SKM-1 (cell line): ENCODE measurements at regions not wholly inside any gene's neighbourhood (a gene's known extent, or its start where the extent isn't known, plus 50 kb on each side); places are given as distances from the start of the nearest gene placed in this dataset.
"Not testable (repeated sequence)": the region's sequence is repeated elsewhere in the genome, so short reads cannot be mapped to it uniquely, and the experiment has no call there.

Experiments
- DNase-seq: peaks from one replicate; lab custom pipeline; 2025; ENCODE audit not compliant: unreplicated experiment; lab: John Stamatoyannopoulos, UW

GRCh38 chr3:30426293-30426993 lies 180.0 kb upstream of the TGFBR2 start:
- DNase-seq = no peak

- DNase-seq = no peak
Observed at GRCh38 chr3:30428251-30428650, 178.2 kb upstream of the TGFBR2 start.

GRCh38 chr3:30435861-30436331 lies 170.5 kb upstream of the TGFBR2 start:
- DNase-seq = no peak

GRCh38 chr3:30437171-30437601 lies 169.2 kb upstream of the TGFBR2 start:
- DNase-seq = no peak

- DNase-seq = no peak
Observed at GRCh38 chr3:30438126-30438525, 168.3 kb upstream of the TGFBR2 start.

GRCh38 chr3:30439451-30440053 lies 166.8 kb upstream of the TGFBR2 start:
- no peak for DNase-seq

GRCh38 chr3:30440147-30440604 lies 166.2 kb upstream of the TGFBR2 start:
- DNase-seq = no peak

- DNase-seq = no peak
Observed at GRCh38 chr3:30440880-30441279, 165.5 kb upstream of the TGFBR2 start.

- DNase-seq = no peak
Observed at GRCh38 chr3:30443756-30444673, 162.4 kb upstream of the TGFBR2 start.

GRCh38 chr3:30448450-30449289 lies 157.7 kb upstream of the TGFBR2 start:
- no peak for DNase-seq

- no peak for DNase-seq
Observed at GRCh38 chr3:30449290-30449632, 157.1 kb upstream of the TGFBR2 start.

GRCh38 chr3:30452446-30452845 lies 154.0 kb upstream of the TGFBR2 start:
- no peak for DNase-seq

- no peak for DNase-seq
Observed at GRCh38 chr3:30453360-30454039, 152.9 kb upstream of the TGFBR2 start.

- no peak for DNase-seq
Observed at GRCh38 chr3:30454636-30455035, 151.8 kb upstream of the TGFBR2 start.

GRCh38 chr3:30455112-30455511 lies 151.3 kb upstream of the TGFBR2 start:
- not testable (repeated sequence) for DNase-seq

- no peak for DNase-seq
Observed at GRCh38 chr3:30455840-30456239, 150.6 kb upstream of the TGFBR2 start.

- no peak for DNase-seq
Observed at GRCh38 chr3:30456264-30456663, 150.1 kb upstream of the TGFBR2 start.

GRCh38 chr3:30457081-30457480 lies 149.3 kb upstream of the TGFBR2 start:
- DNase-seq = no peak

GRCh38 chr3:30457726-30458125 lies 148.7 kb upstream of the TGFBR2 start:
- no peak for DNase-seq
